Upper lobe of left lung (tissue), 4 donors: ENCODE measurements at regions not wholly inside any gene's neighbourhood (a gene's known extent, or its start where the extent isn't known, plus 50 kb on each side); places are given as distances from the start of the nearest gene placed in this dataset.

Experiments
- POLR2A ChIP-seq, 4 donors: fragments of 450-650 bp; IDR thresholded peaks; one replicate each; pipeline ENCODE4 v1.5.1; 2016 to 2017; ENCODE audit warnings: antibody characterized with exemption in 4 of 4, mild to moderate bottlenecking in 2 of 4
- POLR2AphosphoS5 ChIP-seq, 2 donors: sonication (generic); formaldehyde crosslinking; IDR thresholded peaks; one replicate each; pipeline ENCODE4 v1.5.1; 2017; ENCODE audit warnings: antibody characterized with exemption in 2 of 2
- TF ChIP-seq, protein P1 (sequence below), 6 experiments: fragments of 450-650 bp in 4 of 6; fragments of 200-600 bp in 2 of 6; sonication (generic) in 2 of 6; IDR thresholded peaks; one replicate each; pipeline ENCODE4 v1.5.1; 2016 to 2019; ENCODE audit warnings: antibody characterized with exemption in 6 of 6

DNA sequence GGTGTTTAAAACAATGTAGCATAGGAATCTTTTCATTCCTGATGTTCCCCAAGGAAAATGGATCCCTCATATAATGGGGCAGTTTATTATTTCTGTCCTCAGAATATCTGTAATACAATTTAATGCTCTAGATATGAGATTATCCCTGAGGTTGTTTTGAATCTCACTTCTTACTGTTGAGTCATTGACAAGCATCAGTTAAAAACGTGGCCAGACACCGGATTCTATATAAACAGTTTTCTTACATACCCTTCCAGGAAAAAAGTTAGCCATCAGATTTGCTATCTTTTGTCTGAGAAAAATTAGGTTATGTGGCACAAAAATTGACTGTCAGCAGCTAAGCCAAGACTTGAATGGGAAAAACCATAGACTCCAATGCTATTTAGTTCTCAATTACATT, 539.8 kb upstream of the CELF2 start:
- TF ChIP-seq POLR2A (IDR thresholded peaks at IDR 0.05): no peak
- no peak for TF ChIP-seq POLR2AphosphoS5 (IDR thresholded peaks at IDR 0.05)
- TF ChIP-seq, protein P1, sequence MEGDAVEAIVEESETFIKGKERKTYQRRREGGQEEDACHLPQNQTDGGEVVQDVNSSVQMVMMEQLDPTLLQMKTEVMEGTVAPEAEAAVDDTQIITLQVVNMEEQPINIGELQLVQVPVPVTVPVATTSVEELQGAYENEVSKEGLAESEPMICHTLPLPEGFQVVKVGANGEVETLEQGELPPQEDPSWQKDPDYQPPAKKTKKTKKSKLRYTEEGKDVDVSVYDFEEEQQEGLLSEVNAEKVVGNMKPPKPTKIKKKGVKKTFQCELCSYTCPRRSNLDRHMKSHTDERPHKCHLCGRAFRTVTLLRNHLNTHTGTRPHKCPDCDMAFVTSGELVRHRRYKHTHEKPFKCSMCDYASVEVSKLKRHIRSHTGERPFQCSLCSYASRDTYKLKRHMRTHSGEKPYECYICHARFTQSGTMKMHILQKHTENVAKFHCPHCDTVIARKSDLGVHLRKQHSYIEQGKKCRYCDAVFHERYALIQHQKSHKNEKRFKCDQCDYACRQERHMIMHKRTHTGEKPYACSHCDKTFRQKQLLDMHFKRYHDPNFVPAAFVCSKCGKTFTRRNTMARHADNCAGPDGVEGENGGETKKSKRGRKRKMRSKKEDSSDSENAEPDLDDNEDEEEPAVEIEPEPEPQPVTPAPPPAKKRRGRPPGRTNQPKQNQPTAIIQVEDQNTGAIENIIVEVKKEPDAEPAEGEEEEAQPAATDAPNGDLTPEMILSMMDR (IDR thresholded peaks at IDR 0.05): no peak
